Endothelial cell of umbilical vein (primary cell): ENCODE measurements at regions not wholly inside any gene's neighbourhood (a gene's known extent, or its start where the extent isn't known, plus 50 kb on each side); places are given as distances from the start of the nearest gene placed in this dataset.

Source experiments
- BruUV-seq: library from RNA; stranded (reverse); fragments of 400-500 nt; replicated peaks from 2 replicates; lab custom pipeline; 2021; lab: Mats Ljungman, UMichigan
- CTCF ChIA-PET: fragments of 300-600, 350-600 bp; sonication (Branson Sonifier 250); formaldehyde crosslinking; loops from one replicate; lab custom pipeline; 2021; ENCODE audit warnings: antibody characterized with exemption, inconsistent platforms; lab: Charles Lee
- POLR2A ChIA-PET: fragments of 300-600, 350-600 bp; sonication (Branson Sonifier 250); formaldehyde crosslinking; loops from one replicate; lab custom pipeline; 2021; ENCODE audit warnings: antibody characterized with exemption, inconsistent platforms; lab: Charles Lee
- DNase-seq: peaks from one replicate; pipeline ENCODE4 v3.0.0-alpha.2; 2011; ENCODE audit warnings: low read depth, low spot score
- FAIRE-seq: peaks from 2 replicates; lab custom pipeline; 2011; peaks lifted over from hg19 to GRCh38; lab: Jason Lieb, UNC
- H2AFZ ChIP-seq: 2 replicates; pipeline ENCODE4 v1.6.0; 2012; ENCODE audit warnings: low read depth, low read length, control low read depth, inconsistent platforms
- H3K27ac ChIP-seq: 2 replicates; pipeline ENCODE4 v1.5.1; 2011; ENCODE audit warnings: low read depth, mild to moderate bottlenecking, control low read depth, low read length, moderate library complexity; ENCODE audit not compliant: insufficient read depth
- H3K27me3 ChIP-seq, 2 experiments: 2 replicates each; pipeline versions ENCODE4 v1.6.0 to v1.6.1; 2011; ENCODE audit warnings: low read length in 2 of 2, mixed read lengths in 1 of 2; ENCODE audit not compliant: control insufficient read depth in 2 of 2, insufficient read depth in 2 of 2
- H3K36me3 ChIP-seq, 2 experiments: 2 replicates in 1 of 2; 3 replicates in 1 of 2; pipeline ENCODE4 v1.5.1; 2011; ENCODE audit warnings: low read length in 2 of 2, mild to moderate bottlenecking in 1 of 2, moderate library complexity in 1 of 2; ENCODE audit not compliant: control insufficient read depth in 2 of 2, insufficient read depth in 2 of 2; ENCODE audit errors: extremely low read depth in 1 of 2
- H3K4me1 ChIP-seq: 3 replicates; pipeline ENCODE4 v1.5.1; 2011; ENCODE audit warnings: mild to moderate bottlenecking, low read length; ENCODE audit not compliant: control insufficient read depth, insufficient read depth; ENCODE audit errors: extremely low read depth
- H3K4me2 ChIP-seq: 2 replicates; pipeline ENCODE4 v1.6.1; 2011; ENCODE audit warnings: low read length, control low read depth, mixed read lengths; ENCODE audit not compliant: insufficient read depth
- H3K4me3 ChIP-seq, 3 experiments: fragments of 200-600 bp in 1 of 3; sonication (generic), shearing (Covaris generic) in 1 of 3; replicated peaks in 1 of 3; 2 replicates each; pipeline ENCODE4 v1.5.1; 2011 to 2016; ENCODE audit warnings: control low read depth in 3 of 3, low read length in 3 of 3, mild to moderate bottlenecking in 2 of 3, inconsistent platforms in 1 of 3, low read depth in 1 of 3, moderate library complexity in 1 of 3; ENCODE audit not compliant: insufficient read depth in 1 of 3
- H3K79me2 ChIP-seq: 2 replicates; pipeline ENCODE4 v1.6.0; 2012; ENCODE audit warnings: low read length, inconsistent platforms; ENCODE audit not compliant: control insufficient read depth, insufficient read depth
- H3K9ac ChIP-seq: replicated peaks from 2 replicates; pipeline ENCODE3; 2011; ENCODE audit warnings: low read length, control low read depth; ENCODE audit not compliant: insufficient read depth; ENCODE audit errors: extremely low read depth
- H3K9me1 ChIP-seq: replicated peaks from 3 replicates; pipeline ENCODE4 v1.6.0; 2011; ENCODE audit warnings: mild to moderate bottlenecking, low read length; ENCODE audit not compliant: control insufficient read depth, insufficient read depth; ENCODE audit errors: extremely low read depth
- H3K9me3 ChIP-seq: replicated peaks from 2 replicates; pipeline ENCODE4 v1.5.1; 2012; ENCODE audit warnings: low read length, inconsistent platforms; ENCODE audit not compliant: control insufficient read depth, insufficient read depth
- H4K20me1 ChIP-seq: replicated peaks from 2 replicates; pipeline ENCODE3; 2011; ENCODE audit warnings: mild to moderate bottlenecking, low read length; ENCODE audit not compliant: control insufficient read depth, insufficient read depth; ENCODE audit errors: extremely low read depth
- CTCF ChIP-seq, 2 donors: IDR thresholded peaks; 1 replicate in 1 of 2; 2 replicates in 1 of 2; pipeline ENCODE4 v1.5.1; 2011; ENCODE audit warnings: low read length in 2 of 2, mild to moderate bottlenecking in 2 of 2, moderate library complexity in 2 of 2, control low read depth in 1 of 2, inconsistent platforms in 1 of 2, low read depth in 1 of 2; ENCODE audit not compliant: insufficient read depth in 1 of 2; ENCODE audit errors: extremely low read depth in 1 of 2
- EZH2 ChIP-seq: IDR thresholded peaks from 2 replicates; pipeline ENCODE4 v1.6.1; 2012; ENCODE audit warnings: borderline replicate concordance, low read depth, mild to moderate bottlenecking, moderate library complexity, low read length, inconsistent platforms; ENCODE audit not compliant: severe bottlenecking
- FOS ChIP-seq: IDR thresholded peaks from 2 replicates; pipeline ENCODE4 v1.6.1; 2011; ENCODE audit warnings: mild to moderate bottlenecking, low read length, moderate library complexity, borderline replicate concordance; ENCODE audit not compliant: insufficient read depth
- GATA2 ChIP-seq: IDR thresholded peaks from 2 replicates; pipeline ENCODE4 v1.7.0; 2011; ENCODE audit warnings: low read depth, mild to moderate bottlenecking, moderate library complexity, mixed read lengths, low read length; ENCODE audit not compliant: insufficient read length, insufficient read depth
- JUN ChIP-seq: IDR thresholded peaks from 2 replicates; pipeline ENCODE4 v1.6.1; 2011; ENCODE audit warnings: borderline replicate concordance, low read depth; ENCODE audit not compliant: insufficient read length, insufficient read depth
- MAX ChIP-seq: IDR thresholded peaks from 2 replicates; pipeline ENCODE4 v1.6.1; 2011; ENCODE audit not compliant: insufficient read depth, insufficient read length
- MYC ChIP-seq: IDR thresholded peaks from one replicate; pipeline ENCODE4 v1.6.1; 2011; ENCODE audit warnings: mild to moderate bottlenecking, low read depth, low read length
- POLR2A ChIP-seq: IDR thresholded peaks from 2 replicates; pipeline ENCODE4 v1.6.1; 2012; ENCODE audit warnings: low read depth, mild to moderate bottlenecking, control low read depth, low read length
- POLR2AphosphoS5 ChIP-seq: IDR thresholded peaks from 2 replicates; pipeline ENCODE4 v1.6.1; 2012; ENCODE audit warnings: low read depth, mild to moderate bottlenecking, control low read depth, low read length, moderate library complexity; ENCODE audit not compliant: insufficient read depth
- dilution Hi-C: fragments of 300-500 bp; cut with MboI; formaldehyde crosslinking; loops from one replicate; pipeline ENCODE4 v1.15.0; 2019; ENCODE audit warnings: low sequenced_read_pairs; ENCODE audit not compliant: extremely low pct_ligation_motif_present
- intact Hi-C: fragments of 100-400 bp; cut with micrococcal nuclease; formaldehyde crosslinking; loops from one replicate; pipeline ENCODE4 v1.10.0; 2022

DNA sequence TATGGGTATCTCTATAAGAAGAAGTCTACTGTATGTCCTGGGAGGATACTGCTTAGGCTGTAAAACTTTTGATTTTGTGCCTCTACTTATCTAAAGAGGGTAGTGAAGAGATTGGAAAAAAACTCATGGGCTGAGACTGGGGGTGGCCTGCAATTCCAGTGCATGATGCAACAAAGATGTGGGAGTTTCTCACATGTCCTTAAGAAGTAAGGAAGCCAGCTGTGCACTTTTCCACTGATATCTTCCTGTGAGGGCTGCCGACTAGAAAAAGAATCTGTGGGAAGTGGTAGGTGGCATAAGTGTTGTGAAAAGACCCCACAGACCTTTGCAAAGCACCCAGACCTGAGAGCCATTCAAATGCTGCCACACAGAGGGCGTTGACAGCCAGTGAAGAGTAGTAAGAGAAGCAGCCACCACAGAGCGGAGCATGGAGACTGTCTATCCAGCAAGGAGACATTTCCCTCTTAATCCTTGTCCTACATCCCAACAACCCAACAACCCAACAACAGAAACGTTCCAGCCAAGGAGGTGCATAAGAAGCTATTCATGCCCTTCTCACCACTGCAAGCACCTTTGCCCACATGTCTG, 65.1 kb downstream of the PFDN4 start:
- H2AFZ ChIP-seq = no peak overlapping the region
- no peak overlapping the region for H3K4me3 ChIP-seq
- intact Hi-C loops = no loop called here
- H3K9me1 ChIP-seq = no peaks in the 10 kb centered on the region
- BruUV-seq = no TSS peak
- no peak overlapping the region for H3K27ac ChIP-seq
- no peaks in the 10 kb centered on the region for H3K36me3 ChIP-seq
- no peak overlapping the region for H3K4me2 ChIP-seq
- DNase-seq = no peak
- H3K9ac ChIP-seq = no peak overlapping the region
- H3K79me2 ChIP-seq = no peaks in the 10 kb centered on the region
- ChIA-PET POLR2A (no interaction called here), CTCF (no interaction called here)
- no peak for FAIRE-seq
- H3K27me3 ChIP-seq = peaks cover under 1 to 3% of the 10 kb centered on the region in 2 experiments
- no peaks in the 10 kb centered on the region for H3K4me1 ChIP-seq
- H4K20me1 ChIP-seq = no peaks in the 10 kb centered on the region
- no peak for TF ChIP-seq JUN
- TF ChIP-seq FOS = no peak
- no peak for TF ChIP-seq POLR2A
- TF ChIP-seq CTCF (IDR thresholded peaks at IDR 0.05; ENCODE audit: extremely low read depth in 1 of 2, insufficient read depth in 1 of 2, low read depth in 1 of 2, low read length in 2 of 2) = no peak
- TF ChIP-seq EZH2 = no peak
- TF ChIP-seq POLR2AphosphoS5 = no peak
- no peak for TF ChIP-seq MYC
- no peak for TF ChIP-seq GATA2
- no peak for TF ChIP-seq MAX
- H3K9me3 ChIP-seq = no peaks in the 10 kb centered on the region
- dilution Hi-C loops = no loop called here
